PC-9 (cell line): ENCODE measurements at regions not wholly inside any gene's neighbourhood (a gene's known extent, or its start where the extent isn't known, plus 50 kb on each side); places are given as distances from the start of the nearest gene placed in this dataset.

Experiments used
- BruUV-seq: library from RNA; stranded (reverse); fragments of 400-500 nt; replicated peaks from 2 replicates; lab custom pipeline; 2021; lab: Mats Ljungman, UMichigan
- CTCF ChIA-PET: fragments of 300-600 bp; sonication (Branson Sonifier 250); formaldehyde crosslinking; loops from one replicate; lab custom pipeline; 2022; ENCODE audit warnings: antibody characterized with exemption; lab: Charles Lee
- POLR2A ChIA-PET: fragments of 300-600 bp; sonication (Branson Sonifier 250); formaldehyde crosslinking; loops from one replicate; lab custom pipeline; 2022; ENCODE audit warnings: antibody characterized with exemption; ENCODE audit not compliant: unreplicated experiment; lab: Charles Lee
- DNase-seq, 2 experiments: peaks; one replicate each; pipeline versions ENCODE4 v3.0.0 to v3.0.0-alpha.2; 2015 to 2022; ENCODE audit warnings: mixed read lengths in 1 of 2
- H2AFZ ChIP-seq: fragments of 200-600 bp; sonication (generic); 2 replicates; pipeline ENCODE4 v1.8.1; 2017; ENCODE audit warnings: antibody characterized with exemption
- H3F3A ChIP-seq: fragments of 200-600 bp; sonication (generic); 2 replicates; pipeline ENCODE4 v1.8.1; 2017; ENCODE audit warnings: antibody characterized with exemption, mild to moderate bottlenecking, low read depth; ENCODE audit not compliant: insufficient read depth
- H3K27ac ChIP-seq: fragments of 200-600 bp; sonication (generic); 2 replicates; pipeline ENCODE4 v1.6.1; 2016; ENCODE audit warnings: mixed run types
- H3K27me3 ChIP-seq: fragments of 200-600 bp; sonication (generic); 2 replicates; pipeline ENCODE4 v1.6.1; 2016; ENCODE audit warnings: low read depth, mixed run types; ENCODE audit not compliant: insufficient read depth
- H3K36me3 ChIP-seq: fragments of 200-600 bp; sonication (generic); 2 replicates; pipeline ENCODE4 v1.6.1; 2016; ENCODE audit warnings: low read depth, mixed run types
- H3K4me1 ChIP-seq: fragments of 200-600 bp; sonication (generic); replicated peaks from 2 replicates; pipeline ENCODE4 v1.6.1; 2016; ENCODE audit warnings: mixed run types; ENCODE audit not compliant: insufficient read depth
- H3K4me2 ChIP-seq: fragments of 200-600 bp; sonication (generic); 2 replicates; pipeline ENCODE4 v1.6.1; 2017; ENCODE audit warnings: mixed run types
- H3K4me3 ChIP-seq: fragments of 200-600 bp; sonication (generic); 2 replicates; pipeline ENCODE4 v1.6.1; 2016; ENCODE audit warnings: mixed run types
- H3K79me2 ChIP-seq: fragments of 200-600 bp; sonication (generic); 2 replicates; pipeline ENCODE4 v1.6.1; 2017; ENCODE audit warnings: low read depth, mixed run types
- H3K9me2 ChIP-seq: fragments of 200-600 bp; sonication (generic); 2 replicates; pipeline ENCODE4 v1.8.1; 2017; ENCODE audit warnings: mild to moderate bottlenecking; ENCODE audit not compliant: insufficient read depth
- H3K9me3 ChIP-seq: fragments of 200-600 bp; sonication (generic); 2 replicates; pipeline ENCODE4 v1.8.1; 2016; ENCODE audit warnings: low read depth; ENCODE audit not compliant: insufficient read depth
- H4K20me1 ChIP-seq: fragments of 200-600 bp; sonication (generic); 2 replicates; pipeline ENCODE4 v1.8.1; 2017; ENCODE audit not compliant: insufficient read depth
- EZH2 ChIP-seq: fragments of 200-600 bp; sonication (generic); IDR thresholded peaks from 2 replicates; pipeline ENCODE4 v1.8.0; 2017; ENCODE audit warnings: antibody characterized with exemption, low read depth
- intact Hi-C: fragments of 100-400 bp; cut with micrococcal nuclease; formaldehyde crosslinking; loops from one replicate; pipeline ENCODE4 v1.10.0; 2022; ENCODE audit not compliant: unreplicated experiment
- TF ChIP-seq, protein P1 (sequence below): fragments of 200-600 bp; sonication (generic); conservative IDR thresholded peaks from 2 replicates; pipeline ENCODE4 v1.6.1; 2017; ENCODE audit warnings: mixed run types, antibody characterized with exemption, mild to moderate bottlenecking, moderate library complexity

- Histone ChIP-seq H3K4me3 (no peak overlapping the region), H3K4me1 (peaks cover 4% of the 10 kb centered on the region), H3K9me3 (no peaks in the 10 kb centered on the region), H2AFZ (no peak overlapping the region), H4K20me1 (no peaks in the 10 kb centered on the region), H3F3A (no peaks in the 10 kb centered on the region), H3K79me2 (no peaks in the 10 kb centered on the region), H3K36me3 (no peaks in the 10 kb centered on the region), H3K27me3 (no peaks in the 10 kb centered on the region), H3K4me2 (no peak overlapping the region), H3K27ac (no peak overlapping the region), H3K9me2 (no peaks in the 10 kb centered on the region)
- ChIA-PET CTCF (no interaction called here), POLR2A (no interaction called here)
- no TSS peak for BruUV-seq
- TF ChIP-seq EZH2, result no peak
- TF ChIP-seq, protein P1, sequence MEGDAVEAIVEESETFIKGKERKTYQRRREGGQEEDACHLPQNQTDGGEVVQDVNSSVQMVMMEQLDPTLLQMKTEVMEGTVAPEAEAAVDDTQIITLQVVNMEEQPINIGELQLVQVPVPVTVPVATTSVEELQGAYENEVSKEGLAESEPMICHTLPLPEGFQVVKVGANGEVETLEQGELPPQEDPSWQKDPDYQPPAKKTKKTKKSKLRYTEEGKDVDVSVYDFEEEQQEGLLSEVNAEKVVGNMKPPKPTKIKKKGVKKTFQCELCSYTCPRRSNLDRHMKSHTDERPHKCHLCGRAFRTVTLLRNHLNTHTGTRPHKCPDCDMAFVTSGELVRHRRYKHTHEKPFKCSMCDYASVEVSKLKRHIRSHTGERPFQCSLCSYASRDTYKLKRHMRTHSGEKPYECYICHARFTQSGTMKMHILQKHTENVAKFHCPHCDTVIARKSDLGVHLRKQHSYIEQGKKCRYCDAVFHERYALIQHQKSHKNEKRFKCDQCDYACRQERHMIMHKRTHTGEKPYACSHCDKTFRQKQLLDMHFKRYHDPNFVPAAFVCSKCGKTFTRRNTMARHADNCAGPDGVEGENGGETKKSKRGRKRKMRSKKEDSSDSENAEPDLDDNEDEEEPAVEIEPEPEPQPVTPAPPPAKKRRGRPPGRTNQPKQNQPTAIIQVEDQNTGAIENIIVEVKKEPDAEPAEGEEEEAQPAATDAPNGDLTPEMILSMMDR, result no peak
- no peak for DNase-seq
- intact Hi-C loops, result no loop called here
These were observed 84.3 kb upstream of the ZNF516 start for GRCh38 chr18:76579301-76579695.

DNA sequence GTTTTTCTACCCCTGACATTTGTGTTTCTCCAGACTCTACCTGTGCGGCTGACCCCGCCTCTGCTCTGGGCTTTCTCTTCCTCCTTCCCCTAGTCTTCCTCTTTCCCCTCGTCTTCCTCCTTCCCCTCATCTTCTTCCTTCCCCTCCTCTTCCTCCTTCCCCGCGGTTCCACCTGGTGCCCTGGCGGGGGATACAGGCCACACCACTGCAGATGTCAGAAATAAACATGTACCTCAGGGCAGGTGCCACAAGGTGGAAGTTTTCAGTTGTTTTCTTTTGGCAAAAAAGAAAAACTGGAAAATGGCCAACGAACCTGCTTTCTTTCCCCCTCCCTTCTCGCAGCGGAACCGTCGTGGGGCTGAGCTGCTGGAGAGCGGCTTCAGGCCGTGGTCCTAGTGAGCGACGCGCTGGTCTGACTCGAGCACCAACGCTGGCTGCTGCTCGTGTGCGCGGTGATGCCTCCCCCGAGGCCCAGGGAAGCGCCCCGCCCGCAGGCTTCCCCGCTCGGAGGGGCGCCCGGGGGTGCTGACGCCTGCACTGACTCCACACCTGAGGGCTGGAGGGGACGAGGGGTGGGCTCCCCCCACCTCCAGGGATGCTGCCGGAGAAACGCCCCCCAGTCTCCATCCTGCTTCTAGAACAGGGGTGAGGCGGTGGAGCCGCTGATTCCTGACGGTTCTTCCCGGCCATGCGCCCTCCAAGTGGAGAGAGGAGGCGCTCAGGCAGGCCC lies 83.7 kb upstream of the ZNF516 start:
- no peak overlapping the region for H2AFZ ChIP-seq
- no peaks in the 10 kb centered on the region for H3K79me2 ChIP-seq
- ChIA-PET POLR2A (no interaction called here), CTCF (no interaction called here)
- no TSS peak for BruUV-seq
- H3F3A ChIP-seq, result peaks cover 3% of the 10 kb centered on the region; the same call in 1 of the 2 replicates
- no peak for DNase-seq
- H3K9me3 ChIP-seq, result no peaks in the 10 kb centered on the region
- H3K4me1 ChIP-seq, result peaks cover 9% of the 10 kb centered on the region
- no peak overlapping the region for H3K4me3 ChIP-seq
- no peak overlapping the region for H3K27ac ChIP-seq
- no peaks in the 10 kb centered on the region for H3K27me3 ChIP-seq
- intact Hi-C loops, result no loop called here
- no peak overlapping the region for H3K4me2 ChIP-seq
- no peak for TF ChIP-seq EZH2
- TF ChIP-seq, protein P1, result no peak
- no peaks in the 10 kb centered on the region for H3K36me3 ChIP-seq
- no peaks in the 10 kb centered on the region for H3K9me2 ChIP-seq
- H4K20me1 ChIP-seq, result no peaks in the 10 kb centered on the region

DNA sequence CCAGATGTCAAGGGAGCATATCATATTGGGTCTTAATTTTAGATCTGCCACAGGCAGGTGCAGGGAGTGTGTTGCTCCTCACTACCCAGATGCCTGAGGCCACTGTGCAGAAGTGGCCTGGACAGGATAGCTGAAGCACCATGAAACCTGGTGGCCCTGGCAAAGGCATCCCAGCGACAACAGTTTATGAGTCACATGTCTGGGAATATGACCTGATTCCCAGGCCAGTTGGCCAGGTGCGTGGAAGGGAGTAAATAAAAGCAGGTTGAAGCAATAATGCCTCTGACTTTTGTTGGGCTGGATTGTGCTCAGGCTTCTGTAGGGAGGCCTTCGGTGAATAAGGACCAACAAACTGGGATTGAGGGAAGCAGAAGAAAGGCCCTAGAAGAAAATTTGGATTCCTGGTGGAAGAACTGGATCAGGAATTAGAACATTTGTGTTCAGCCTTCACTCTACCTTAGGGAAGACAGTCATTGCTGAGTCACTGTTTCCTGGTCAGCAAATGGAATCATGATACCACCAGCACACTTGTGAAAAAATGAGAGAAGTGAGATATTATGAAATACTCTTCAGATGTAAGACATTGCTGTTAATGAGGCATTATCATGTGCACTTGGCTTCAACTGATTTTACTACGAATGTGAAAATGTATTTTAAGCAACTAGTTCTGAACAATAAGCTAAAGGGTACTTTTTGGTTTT lies 78.4 kb upstream of the ZNF516 start:
- ChIA-PET POLR2A (interaction anchor here (0.6 kb wide), 1 partner anchor 17 kb away, joined by 3 read pairs; no protein-coding TSS in a partner anchor), CTCF (no interaction called here)
- peak; percentile 29 to 82 for DNase-seq
- Histone ChIP-seq H3K36me3 (no peaks in the 10 kb centered on the region), H3K4me1 (peaks cover 26% of the 10 kb centered on the region), H2AFZ (no peak overlapping the region), H4K20me1 (no peaks in the 10 kb centered on the region), H3K4me2 (peak overlapping the region; percentile 58), H3K9me2 (no peaks in the 10 kb centered on the region), H3K27ac (peak overlapping the region; percentile 88), H3K27me3 (no peaks in the 10 kb centered on the region), H3F3A (peaks cover 22% of the 10 kb centered on the region), H3K4me3 (no peak overlapping the region), H3K9me3 (no peaks in the 10 kb centered on the region), H3K79me2 (no peaks in the 10 kb centered on the region)
- TF ChIP-seq, protein P1, result no peak
- no peak for TF ChIP-seq EZH2
- BruUV-seq, result no TSS peak
- intact Hi-C loops, result loop anchor here (5.0 kb wide), 1 partner anchor 46 kb away; no protein-coding TSS in a partner anchor
